HCT116 (cell line): ENCODE measurements at regions not wholly inside any gene's neighbourhood (a gene's known extent, or its start where the extent isn't known, plus 50 kb on each side); places are given as distances from the start of the nearest gene placed in this dataset.

ENCODE experiments used
- POLR2AphosphoS5 ChIP-seq: IDR thresholded peaks from 2 replicates; pipeline ENCODE4 v1.6.1; 2011; ENCODE audit warnings: mild to moderate bottlenecking, low read depth, low read length, moderate library complexity
- ZNF274 ChIP-seq: fragments of 200-500 bp; sonication (Bioruptor generic); IDR thresholded peaks from 2 replicates; pipeline ENCODE4 v1.6.1; 2014; ENCODE audit warnings: mild to moderate bottlenecking, low read depth, low read length, inconsistent platforms
- TF ChIP-seq, protein P1 (sequence below), 3 experiments: fragments of 200-600 bp in 1 of 3; sonication (generic) in 1 of 3; IDR thresholded peaks in 2 of 3; conservative IDR thresholded peaks in 1 of 3; 2 replicates each; pipeline ENCODE4 v1.5.1; 2012 to 2017; ENCODE audit warnings: low read depth in 2 of 3, low read length in 2 of 3, antibody characterized with exemption in 1 of 3, borderline replicate concordance in 1 of 3, control low read depth in 1 of 3, mild to moderate bottlenecking in 1 of 3, mixed read lengths in 1 of 3, mixed run types in 1 of 3, moderate library complexity in 1 of 3; ENCODE audit not compliant: insufficient read depth in 1 of 3

DNA sequence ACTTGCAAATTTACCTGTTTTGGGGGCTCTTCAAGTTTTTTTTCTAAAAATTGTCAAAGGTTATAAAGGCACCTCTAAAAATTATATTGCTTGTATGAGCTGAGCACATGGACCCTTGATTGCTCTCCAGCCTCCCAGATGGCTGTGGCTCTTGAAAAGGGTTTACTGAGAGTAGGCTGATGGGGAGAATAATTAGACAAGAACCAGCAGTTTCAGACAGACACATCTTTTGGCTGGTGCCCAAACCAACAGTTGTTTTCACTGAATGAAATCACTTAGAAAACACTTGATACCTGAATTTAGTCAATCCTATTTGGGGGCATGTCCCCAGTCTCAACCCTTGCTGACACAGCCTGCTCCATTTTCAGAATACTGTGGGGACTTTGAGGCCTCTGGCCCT, 217.6 kb downstream of the KBTBD8 start:
- TF ChIP-seq POLR2AphosphoS5, result no peak
- no peak for TF ChIP-seq ZNF274
- TF ChIP-seq, protein P1, sequence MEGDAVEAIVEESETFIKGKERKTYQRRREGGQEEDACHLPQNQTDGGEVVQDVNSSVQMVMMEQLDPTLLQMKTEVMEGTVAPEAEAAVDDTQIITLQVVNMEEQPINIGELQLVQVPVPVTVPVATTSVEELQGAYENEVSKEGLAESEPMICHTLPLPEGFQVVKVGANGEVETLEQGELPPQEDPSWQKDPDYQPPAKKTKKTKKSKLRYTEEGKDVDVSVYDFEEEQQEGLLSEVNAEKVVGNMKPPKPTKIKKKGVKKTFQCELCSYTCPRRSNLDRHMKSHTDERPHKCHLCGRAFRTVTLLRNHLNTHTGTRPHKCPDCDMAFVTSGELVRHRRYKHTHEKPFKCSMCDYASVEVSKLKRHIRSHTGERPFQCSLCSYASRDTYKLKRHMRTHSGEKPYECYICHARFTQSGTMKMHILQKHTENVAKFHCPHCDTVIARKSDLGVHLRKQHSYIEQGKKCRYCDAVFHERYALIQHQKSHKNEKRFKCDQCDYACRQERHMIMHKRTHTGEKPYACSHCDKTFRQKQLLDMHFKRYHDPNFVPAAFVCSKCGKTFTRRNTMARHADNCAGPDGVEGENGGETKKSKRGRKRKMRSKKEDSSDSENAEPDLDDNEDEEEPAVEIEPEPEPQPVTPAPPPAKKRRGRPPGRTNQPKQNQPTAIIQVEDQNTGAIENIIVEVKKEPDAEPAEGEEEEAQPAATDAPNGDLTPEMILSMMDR (IDR thresholded peaks at IDR 0.05 in 2 of 3, conservative IDR thresholded peaks at IDR 0.05 in 1 of 3; ENCODE audit: borderline replicate concordance in 1 of 3, insufficient read depth in 1 of 3, low read depth in 2 of 3, low read length in 2 of 3), result no peak
